ENCODE measurements at regions not wholly inside any gene's neighbourhood (a gene's known extent, or its start where the extent isn't known, plus 50 kb on each side); places are given as distances from the start of the nearest gene placed in this dataset.
"Not testable (repeated sequence)": the region's sequence is repeated elsewhere in the genome, so short reads cannot be mapped to it uniquely, and the experiment has no call there.

GRCh38 chr2:140085674-140086073, 1305.5 kb upstream of the NXPH2 start:
- no peak overlapping the region for H3K4me3 ChIP-seq (ENCODE audit: low read depth, low read length)
- ChIA-PET CTCF (no interaction called here), POLR2A (no interaction called here)
- TF ChIP-seq CTCF (IDR thresholded peaks at IDR 0.05; ENCODE audit: insufficient read depth, low read length, missing control alignments) = no peak
- DNase-seq (ENCODE audit: low read depth, low spot score) = no peak

- no peak for DNase-seq (ENCODE audit: low read depth, low spot score)
- CTCF ChIA-PET = no interaction called here
- no peak for TF ChIP-seq CTCF (IDR thresholded peaks at IDR 0.05; ENCODE audit: insufficient read depth, low read length, missing control alignments)
- POLR2A ChIA-PET = no interaction called here
- H3K4me3 ChIP-seq (ENCODE audit: low read depth, low read length) = no peak overlapping the region
These were observed 1298.8 kb upstream of the NXPH2 start for GRCh38 chr2:140079038-140079437.

- TF ChIP-seq CTCF (IDR thresholded peaks at IDR 0.05; ENCODE audit: insufficient read depth, low read length, missing control alignments) = no peak
- ChIA-PET POLR2A (no interaction called here), CTCF (no interaction called here)
- DNase-seq (ENCODE audit: low read depth, low spot score) = no peak
- no peak overlapping the region for H3K4me3 ChIP-seq (ENCODE audit: low read depth, low read length)
These were observed 1296.0 kb upstream of the NXPH2 start for GRCh38 chr2:140076164-140076563.

- CTCF ChIA-PET; POLR2A ChIA-PET; DNase-seq (ENCODE audit: low read depth, low spot score); H3K4me3 ChIP-seq (ENCODE audit: low read depth, low read length): not testable (repeated sequence)
These were observed 1293.6 kb upstream of the NXPH2 start for GRCh38 chr2:140073763-140074162.

GRCh38 chr2:140067661-140068060, 1287.5 kb upstream of the NXPH2 start:
- TF ChIP-seq CTCF (IDR thresholded peaks at IDR 0.05; ENCODE audit: insufficient read depth, low read length, missing control alignments) = no peak
- ChIA-PET CTCF (no interaction called here), POLR2A (no interaction called here)
- no peak overlapping the region for H3K4me3 ChIP-seq (ENCODE audit: low read depth, low read length)
- DNase-seq (ENCODE audit: low read depth, low spot score) = no peak

- POLR2A ChIA-PET = no interaction called here
- DNase-seq (ENCODE audit: low read depth, low spot score) = no peak
- CTCF ChIA-PET = no interaction called here
- no peak overlapping the region for H3K4me3 ChIP-seq (ENCODE audit: low read depth, low read length)
- TF ChIP-seq CTCF (IDR thresholded peaks at IDR 0.05; ENCODE audit: insufficient read depth, low read length, missing control alignments) = no peak
These were observed 1284.1 kb upstream of the NXPH2 start for GRCh38 chr2:140064243-140064642.

- DNase-seq (ENCODE audit: low read depth, low spot score) = no peak
- H3K4me3 ChIP-seq (ENCODE audit: low read depth, low read length) = no peak overlapping the region
- no peak for TF ChIP-seq CTCF (IDR thresholded peaks at IDR 0.05; ENCODE audit: insufficient read depth, low read length, missing control alignments)
- ChIA-PET POLR2A (no interaction called here), CTCF (no interaction called here)
These were observed 1283.2 kb upstream of the NXPH2 start for GRCh38 chr2:140063356-140063755.

All from AG04449 (cell line).